ENCODE measurements at regions not wholly inside any gene's neighbourhood (a gene's known extent, or its start where the extent isn't known, plus 50 kb on each side); places are given as distances from the start of the nearest gene placed in this dataset.

GRCh38 chr2:150097901-150098531 is 389.5 kb downstream of the RND3 start:
- TF ChIP-seq, protein P1, sequence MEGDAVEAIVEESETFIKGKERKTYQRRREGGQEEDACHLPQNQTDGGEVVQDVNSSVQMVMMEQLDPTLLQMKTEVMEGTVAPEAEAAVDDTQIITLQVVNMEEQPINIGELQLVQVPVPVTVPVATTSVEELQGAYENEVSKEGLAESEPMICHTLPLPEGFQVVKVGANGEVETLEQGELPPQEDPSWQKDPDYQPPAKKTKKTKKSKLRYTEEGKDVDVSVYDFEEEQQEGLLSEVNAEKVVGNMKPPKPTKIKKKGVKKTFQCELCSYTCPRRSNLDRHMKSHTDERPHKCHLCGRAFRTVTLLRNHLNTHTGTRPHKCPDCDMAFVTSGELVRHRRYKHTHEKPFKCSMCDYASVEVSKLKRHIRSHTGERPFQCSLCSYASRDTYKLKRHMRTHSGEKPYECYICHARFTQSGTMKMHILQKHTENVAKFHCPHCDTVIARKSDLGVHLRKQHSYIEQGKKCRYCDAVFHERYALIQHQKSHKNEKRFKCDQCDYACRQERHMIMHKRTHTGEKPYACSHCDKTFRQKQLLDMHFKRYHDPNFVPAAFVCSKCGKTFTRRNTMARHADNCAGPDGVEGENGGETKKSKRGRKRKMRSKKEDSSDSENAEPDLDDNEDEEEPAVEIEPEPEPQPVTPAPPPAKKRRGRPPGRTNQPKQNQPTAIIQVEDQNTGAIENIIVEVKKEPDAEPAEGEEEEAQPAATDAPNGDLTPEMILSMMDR (IDR thresholded peaks at IDR 0.05; ENCODE audit: insufficient read depth, low read depth, low read length) = peak; percentile 43
- H3K4me3 ChIP-seq (ENCODE audit: low read depth, low read length) = no peak overlapping the region
- DNase-seq (ENCODE audit: low read depth) = peak; percentile 42

- TF ChIP-seq, protein P1 (IDR thresholded peaks at IDR 0.05; ENCODE audit: insufficient read depth, low read depth, low read length) = no peak
- DNase-seq (ENCODE audit: low read depth) = no peak
- no peak overlapping the region for H3K4me3 ChIP-seq (ENCODE audit: low read depth, low read length)
Observed at GRCh38 chr2:150097402-150097801, 390.1 kb downstream of the RND3 start.

DNA sequence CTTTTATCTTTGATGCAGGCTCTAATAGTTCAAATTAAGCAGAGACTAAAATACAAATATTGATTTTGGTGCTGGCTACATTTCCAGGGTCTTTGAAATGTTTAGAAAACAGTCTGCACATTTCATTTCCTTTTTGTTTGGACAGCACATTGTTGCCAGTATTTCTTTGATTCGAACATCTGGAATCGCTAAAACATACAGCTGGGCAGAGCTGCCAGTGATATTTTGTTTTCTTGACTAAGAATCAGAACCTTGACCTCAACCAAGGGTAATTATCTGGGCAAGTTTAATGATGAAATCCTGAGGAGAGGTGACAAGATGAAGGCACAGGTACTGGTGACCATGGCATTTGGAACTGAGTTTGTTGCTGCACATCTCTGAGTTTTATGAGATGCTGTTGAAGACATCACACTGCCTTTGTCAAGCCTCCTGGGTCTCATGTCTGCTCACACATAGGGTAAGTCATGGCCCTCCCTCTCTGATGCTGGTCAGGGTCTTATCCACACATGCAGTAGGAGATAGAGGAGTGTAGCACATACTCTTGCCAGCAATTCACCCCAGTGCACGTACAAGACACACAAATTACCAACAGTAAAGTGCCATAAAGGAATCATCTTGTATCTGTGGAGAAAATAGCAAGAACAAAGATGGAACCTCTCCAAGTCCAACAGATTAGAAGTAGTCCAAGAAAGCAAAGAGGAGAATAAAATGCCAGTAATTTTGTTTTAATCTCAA is 391.9 kb downstream of the RND3 start:
- TF ChIP-seq, protein P1 (IDR thresholded peaks at IDR 0.05; ENCODE audit: insufficient read depth, low read depth, low read length) = no peak
- DNase-seq (ENCODE audit: low read depth) = no peak
- H3K4me3 ChIP-seq (ENCODE audit: low read depth, low read length) = no peak overlapping the region

GRCh38 chr2:150091846-150092245 is 395.6 kb downstream of the RND3 start:
- DNase-seq (ENCODE audit: low read depth) = no peak
- TF ChIP-seq, protein P1 (IDR thresholded peaks at IDR 0.05; ENCODE audit: insufficient read depth, low read depth, low read length) = no peak

DNA sequence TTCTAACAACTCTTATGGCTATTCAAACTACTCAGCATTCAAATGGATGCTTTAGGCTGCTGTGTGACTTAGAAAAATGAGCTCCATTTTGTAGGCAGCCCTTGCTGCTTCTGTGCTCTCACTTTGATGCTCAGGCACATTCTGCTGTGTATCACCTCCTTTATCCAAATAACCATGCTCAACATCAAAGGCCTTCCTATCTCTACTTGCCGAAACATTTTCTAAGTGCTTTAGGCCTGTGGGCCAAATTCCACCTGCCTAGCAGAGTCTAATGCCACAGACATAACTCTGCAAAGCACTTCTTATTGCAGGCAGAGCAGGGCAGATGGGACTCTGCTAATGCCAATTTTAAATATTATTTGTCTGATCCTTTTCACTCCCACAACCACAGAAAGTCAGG is 397.4 kb downstream of the RND3 start:
- H3K4me3 ChIP-seq (ENCODE audit: low read depth, low read length) = no peak overlapping the region
- TF ChIP-seq, protein P1 (IDR thresholded peaks at IDR 0.05; ENCODE audit: insufficient read depth, low read depth, low read length) = no peak
- no peak for DNase-seq (ENCODE audit: low read depth)

More at GRCh38 chr2:150091846-150092245, 395.6 kb downstream of the RND3 start:
- no peak overlapping the region for H3K4me3 ChIP-seq (ENCODE audit: low read depth, low read length)

DNA sequence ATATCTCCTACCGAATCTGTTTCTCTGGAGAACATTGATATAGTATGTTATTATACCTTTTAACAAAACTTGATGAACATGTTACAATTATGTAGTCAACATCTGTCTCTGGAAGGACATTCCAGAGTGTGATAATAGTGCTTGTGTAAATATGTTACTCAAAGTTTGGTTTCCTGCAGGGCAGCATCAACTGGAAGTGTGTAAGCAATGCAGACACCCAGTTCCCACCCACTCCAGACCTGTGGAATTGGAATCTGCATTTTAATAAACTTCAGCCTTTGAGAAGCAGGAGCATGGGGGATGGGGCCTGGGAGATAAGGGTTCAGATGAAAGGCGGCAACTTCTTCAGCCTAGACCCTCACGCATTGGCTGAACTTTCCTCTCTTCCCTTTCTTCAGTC is 398.9 kb downstream of the RND3 start:
- DNase-seq (ENCODE audit: low read depth) = peak; percentile 11
- H3K4me3 ChIP-seq (ENCODE audit: low read depth, low read length) = no peak overlapping the region
- TF ChIP-seq, protein P1 (IDR thresholded peaks at IDR 0.05; ENCODE audit: insufficient read depth, low read depth, low read length) = no peak
